Fibroblast of lung (primary cell): ENCODE measurements at regions not wholly inside any gene's neighbourhood (a gene's known extent, or its start where the extent isn't known, plus 50 kb on each side); places are given as distances from the start of the nearest gene placed in this dataset.

Experiments used
- EZH2 ChIP-seq: IDR thresholded peaks from 2 replicates; pipeline ENCODE4 v1.5.1; 2012; ENCODE audit warnings: low read length, control low read depth, mild to moderate bottlenecking; ENCODE audit errors: missing control alignments
- TF ChIP-seq, protein P1 (sequence below), 2 donors: IDR thresholded peaks in 1 of 2; conservative IDR thresholded peaks in 1 of 2; 1 replicate in 1 of 2; 2 replicates in 1 of 2; pipeline ENCODE4 v1.5.1; 2011 to 2012; ENCODE audit warnings: low read length in 2 of 2, control low read depth in 1 of 2, inconsistent platforms in 1 of 2, low read depth in 1 of 2, mild to moderate bottlenecking in 1 of 2

- TF ChIP-seq, protein P1, sequence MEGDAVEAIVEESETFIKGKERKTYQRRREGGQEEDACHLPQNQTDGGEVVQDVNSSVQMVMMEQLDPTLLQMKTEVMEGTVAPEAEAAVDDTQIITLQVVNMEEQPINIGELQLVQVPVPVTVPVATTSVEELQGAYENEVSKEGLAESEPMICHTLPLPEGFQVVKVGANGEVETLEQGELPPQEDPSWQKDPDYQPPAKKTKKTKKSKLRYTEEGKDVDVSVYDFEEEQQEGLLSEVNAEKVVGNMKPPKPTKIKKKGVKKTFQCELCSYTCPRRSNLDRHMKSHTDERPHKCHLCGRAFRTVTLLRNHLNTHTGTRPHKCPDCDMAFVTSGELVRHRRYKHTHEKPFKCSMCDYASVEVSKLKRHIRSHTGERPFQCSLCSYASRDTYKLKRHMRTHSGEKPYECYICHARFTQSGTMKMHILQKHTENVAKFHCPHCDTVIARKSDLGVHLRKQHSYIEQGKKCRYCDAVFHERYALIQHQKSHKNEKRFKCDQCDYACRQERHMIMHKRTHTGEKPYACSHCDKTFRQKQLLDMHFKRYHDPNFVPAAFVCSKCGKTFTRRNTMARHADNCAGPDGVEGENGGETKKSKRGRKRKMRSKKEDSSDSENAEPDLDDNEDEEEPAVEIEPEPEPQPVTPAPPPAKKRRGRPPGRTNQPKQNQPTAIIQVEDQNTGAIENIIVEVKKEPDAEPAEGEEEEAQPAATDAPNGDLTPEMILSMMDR (conservative IDR thresholded peaks at IDR 0.05 in 1 of 2, IDR thresholded peaks at IDR 0.05 in 1 of 2; ENCODE audit: low read depth in 1 of 2, low read length in 2 of 2), result no peak
- TF ChIP-seq EZH2, result no peak
Measured at GRCh38 chr2:186427970-186428369, 58.1 kb upstream of the ZC3H15 start.
